ENCODE measurements at regions not wholly inside any gene's neighbourhood (a gene's known extent, or its start where the extent isn't known, plus 50 kb on each side); places are given as distances from the start of the nearest gene placed in this dataset.
"Not testable (repeated sequence)": the region's sequence is repeated elsewhere in the genome, so short reads cannot be mapped to it uniquely, and the experiment has no call there.

DNA sequence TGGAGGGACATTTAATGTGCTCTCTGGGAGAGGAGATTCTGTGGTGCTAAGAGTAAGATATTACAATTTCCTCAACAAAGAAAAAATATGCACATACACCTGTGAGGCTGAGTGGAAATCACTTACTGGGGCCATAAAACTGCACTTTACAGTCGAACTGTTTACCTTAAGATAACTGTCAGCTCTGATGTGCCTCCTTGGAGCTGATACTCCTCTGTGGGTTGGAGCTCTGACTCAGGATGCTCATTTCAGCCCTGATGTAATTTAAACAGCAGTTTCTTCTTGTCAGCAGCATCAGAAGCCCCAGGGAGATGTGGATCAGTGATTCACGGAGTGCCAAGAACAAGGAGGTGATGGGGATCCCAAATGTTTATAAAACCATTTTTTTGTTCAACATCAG lies 241.9 kb upstream of the SFRP2 start:
- no peak for DNase-seq (ENCODE audit: low spot score)

DNA sequence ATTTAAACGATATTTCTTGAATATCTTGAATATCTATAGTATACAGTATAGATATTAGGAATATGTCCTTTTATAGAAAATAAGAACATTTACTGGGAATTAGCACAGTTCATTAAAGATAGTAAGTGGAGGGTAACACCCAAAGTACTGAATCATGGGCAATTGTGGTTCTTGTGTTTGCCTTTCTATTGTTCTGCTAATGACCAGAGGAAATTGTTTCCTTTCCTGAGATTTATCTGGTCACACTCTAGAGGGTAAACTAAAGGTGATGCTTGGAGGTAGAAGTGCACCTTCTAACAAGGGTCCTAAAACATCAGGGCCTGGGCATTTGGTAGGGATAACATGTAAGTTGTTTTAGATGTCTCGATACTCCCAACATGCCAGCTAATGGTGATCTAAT lies 241.3 kb upstream of the SFRP2 start:
- DNase-seq (ENCODE audit: low spot score), result no peak

DNA sequence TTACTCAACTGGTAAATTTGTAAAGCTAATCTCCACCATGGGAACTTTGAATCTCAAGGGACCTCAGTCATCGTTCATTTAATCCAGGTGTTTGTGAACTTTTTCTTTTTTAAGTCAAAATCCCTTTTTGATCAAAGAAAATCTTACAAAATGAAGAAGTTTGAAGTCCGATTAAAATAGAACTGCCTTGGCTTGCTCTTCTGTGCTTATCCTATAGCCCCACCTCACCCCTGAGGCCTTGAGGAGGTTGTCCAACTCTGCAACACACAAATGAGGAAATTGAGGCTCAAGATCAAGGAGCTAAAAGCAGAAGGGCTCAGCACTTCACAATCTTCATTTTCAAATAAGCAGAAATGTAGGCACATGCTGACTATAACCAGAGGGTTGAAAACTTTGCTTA lies 240.3 kb upstream of the SFRP2 start:
- peak; percentile 29 for DNase-seq (ENCODE audit: low spot score)

DNA sequence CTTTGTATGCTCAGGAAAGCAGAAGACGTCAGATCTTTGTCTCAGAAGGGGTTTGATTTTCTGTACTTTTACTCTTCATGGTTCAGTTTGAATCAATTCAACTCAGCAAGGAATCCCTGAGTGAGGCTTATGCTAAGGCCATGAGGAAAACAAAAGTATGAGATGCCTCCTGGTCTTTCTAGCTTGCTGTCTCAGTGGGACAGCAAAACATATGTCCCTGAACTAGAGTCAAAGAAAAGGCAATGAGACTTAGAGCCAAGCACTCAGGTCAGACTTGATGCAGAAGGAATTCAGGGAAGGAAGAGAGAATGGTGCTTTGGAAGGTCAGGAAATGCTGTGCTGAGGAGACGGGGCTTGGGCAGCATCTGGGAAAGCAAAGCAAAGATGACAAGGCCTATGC lies 236.2 kb upstream of the SFRP2 start:
- no peak for DNase-seq (ENCODE audit: low spot score)

DNA sequence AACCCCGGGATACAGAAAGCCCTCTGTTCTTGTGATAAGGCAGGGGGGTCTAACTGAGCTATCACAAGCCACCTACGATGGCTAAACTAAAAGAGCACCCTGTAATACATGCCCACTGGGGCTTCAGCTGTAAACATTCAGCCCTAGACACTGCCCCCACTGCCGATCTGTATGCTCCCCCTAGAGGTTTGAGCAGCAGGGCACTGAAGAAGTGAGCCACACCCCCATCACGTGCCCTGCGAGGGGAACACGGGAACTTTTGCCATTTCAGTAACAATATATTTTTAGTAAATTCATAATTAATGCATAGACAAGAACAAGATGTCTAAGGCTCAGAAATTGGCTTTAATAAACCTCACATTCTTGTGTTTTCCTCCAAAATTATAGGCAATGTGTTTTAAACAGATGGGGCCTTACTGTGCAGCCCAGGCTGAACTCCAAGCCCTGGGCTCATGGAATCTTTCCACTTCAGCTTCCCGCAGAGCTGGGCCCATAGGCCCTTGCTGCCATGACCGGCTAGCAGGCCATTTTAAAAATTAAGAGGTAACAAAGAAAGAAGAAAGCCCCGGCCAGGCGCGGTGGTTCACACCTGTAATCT lies 235.3 kb upstream of the SFRP2 start:
- peak; percentile 35 for DNase-seq (ENCODE audit: low spot score)

DNA sequence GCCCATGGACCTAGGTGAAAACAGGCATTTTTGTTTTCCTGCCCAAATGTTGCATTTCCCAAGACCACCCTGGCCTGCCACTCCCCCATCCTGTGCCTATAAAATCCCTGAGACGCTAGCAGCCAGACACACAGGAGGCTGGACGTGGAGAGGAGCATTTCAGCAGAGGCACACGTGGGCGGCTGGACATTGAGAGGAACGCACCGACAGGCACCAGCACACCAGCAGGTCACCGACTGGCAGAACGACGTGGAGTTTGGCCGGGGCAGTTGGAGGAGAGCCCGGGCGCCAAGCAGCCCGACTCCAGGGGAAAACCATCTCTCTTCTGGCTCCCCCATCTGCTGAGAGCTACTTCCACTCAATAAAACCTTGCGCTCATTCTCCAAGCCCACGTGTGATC lies 234.8 kb upstream of the SFRP2 start:
- DNase-seq (ENCODE audit: low spot score), result not testable (repeated sequence)

DNA sequence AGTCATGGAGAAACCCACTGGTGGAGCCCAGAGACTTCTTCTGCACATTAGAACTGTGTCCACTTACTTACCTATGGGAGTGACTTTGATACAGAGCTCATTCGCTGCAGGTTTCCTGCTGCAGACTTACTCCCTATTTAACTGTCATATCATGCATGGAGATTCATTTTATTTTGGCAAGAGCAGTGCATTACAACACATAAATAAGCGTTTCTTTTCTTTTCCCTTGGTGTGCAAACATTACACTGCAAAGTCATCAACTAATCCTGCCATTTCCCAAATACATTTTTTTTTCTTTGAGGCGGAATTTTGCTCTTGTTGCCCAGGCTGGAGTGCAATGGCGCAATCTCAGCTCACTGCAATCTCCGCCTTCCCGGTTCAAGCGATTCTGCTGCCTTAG lies 230.9 kb upstream of the SFRP2 start:
- no peak for DNase-seq (ENCODE audit: low spot score)

DNA sequence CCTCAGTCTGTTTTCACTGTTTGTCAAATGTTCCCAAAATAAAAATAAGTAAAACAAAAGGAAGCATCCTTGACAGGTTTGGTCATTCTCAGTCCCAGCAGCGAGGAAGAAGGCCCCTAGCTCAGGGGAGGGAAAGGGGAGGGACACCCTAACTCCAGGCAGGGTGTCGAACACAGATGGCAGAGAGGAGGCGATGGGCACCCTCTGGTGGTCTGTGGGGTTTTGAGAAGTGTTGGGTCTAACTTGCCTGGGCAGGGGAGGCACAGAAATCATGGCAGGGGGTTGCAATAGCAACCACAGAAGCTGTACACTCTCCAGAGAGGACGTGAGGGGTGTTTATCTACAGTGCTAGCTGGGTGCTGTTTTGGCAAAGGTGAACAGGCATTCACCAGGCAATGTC lies 229.8 kb upstream of the SFRP2 start:
- peak; percentile 25 for DNase-seq (ENCODE audit: low spot score)

DNA sequence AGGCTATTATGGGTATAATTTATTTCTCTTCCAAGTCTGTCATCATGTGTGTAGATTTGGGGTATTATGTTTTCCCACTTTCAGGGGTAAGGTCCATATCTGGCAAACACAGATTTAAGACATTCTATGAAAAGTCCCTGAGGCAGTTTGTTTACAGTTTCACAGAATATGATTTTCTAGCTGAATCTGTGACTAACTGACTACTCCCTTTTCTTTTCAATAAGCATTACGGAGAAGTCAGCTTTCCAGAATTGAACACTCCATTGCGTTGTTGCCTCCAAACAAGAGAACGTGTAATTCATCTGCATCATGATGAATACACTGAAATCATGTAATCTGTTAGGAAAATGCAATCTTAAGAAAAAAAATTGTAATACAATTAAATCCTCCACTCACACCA lies 226.7 kb upstream of the SFRP2 start:
- DNase-seq (ENCODE audit: low spot score), result no peak

DNA sequence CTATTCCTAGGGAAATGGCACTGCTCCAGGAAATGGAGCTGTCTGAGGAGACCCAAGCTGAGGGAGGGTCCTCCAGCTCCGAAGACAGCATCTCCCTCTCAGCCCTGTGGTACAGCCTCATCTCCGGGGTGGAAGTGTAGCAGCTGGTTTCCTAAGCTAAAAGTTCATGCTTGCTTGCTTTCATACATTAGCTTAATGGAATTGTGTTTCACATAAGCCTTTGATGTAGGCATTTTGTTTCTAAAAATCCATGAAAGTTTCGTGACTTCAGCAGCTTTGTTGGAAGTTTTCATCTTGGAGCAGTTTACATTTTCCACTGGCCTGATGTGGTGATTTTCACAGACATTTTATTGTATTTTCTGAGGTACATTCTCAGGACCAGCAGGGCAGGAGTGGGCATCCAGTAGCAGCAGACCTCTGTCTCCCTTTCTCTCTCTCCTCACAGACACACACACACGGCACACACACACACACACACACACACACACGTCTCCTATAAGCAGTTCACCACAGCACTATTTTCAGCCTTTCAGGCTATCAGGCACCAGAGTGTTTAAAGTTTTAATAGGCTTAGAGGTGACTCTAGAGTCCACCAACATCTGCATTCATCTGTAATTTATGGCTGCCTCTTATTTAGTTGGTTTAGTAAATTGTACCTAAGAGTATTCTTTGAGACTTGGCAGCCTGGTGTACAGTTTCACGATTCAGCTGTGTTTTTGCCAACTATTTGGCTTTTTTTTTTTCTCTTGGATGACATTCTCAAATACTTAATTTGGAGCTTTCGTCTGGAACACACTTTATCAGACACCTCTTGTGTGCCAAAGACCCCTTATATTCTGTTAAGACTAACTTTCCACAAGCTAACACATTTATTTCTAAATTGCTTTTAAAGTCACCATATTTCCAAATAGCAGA lies 225.8 kb upstream of the SFRP2 start:
- no peak for DNase-seq (ENCODE audit: low spot score)

DNA sequence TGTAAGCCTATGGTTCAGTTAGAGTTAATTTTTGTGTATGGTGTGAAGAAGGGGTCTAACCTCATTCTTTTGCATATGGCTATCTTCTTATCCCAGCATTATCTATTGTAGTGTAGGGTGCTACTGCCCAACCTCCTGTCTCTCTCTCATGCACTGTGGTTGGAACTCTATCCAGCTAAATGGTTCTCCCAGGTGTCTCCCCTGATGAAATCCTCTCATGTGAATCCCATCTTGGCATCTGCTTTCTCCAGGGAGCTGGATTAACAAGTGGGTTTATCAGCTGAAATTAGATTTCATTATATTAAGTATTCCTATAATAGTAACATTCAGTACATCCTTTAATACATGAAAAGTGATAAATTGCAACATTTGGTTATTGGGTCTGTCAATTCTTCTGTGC lies 224.7 kb upstream of the SFRP2 start:
- no peak for DNase-seq (ENCODE audit: low spot score)

DNA sequence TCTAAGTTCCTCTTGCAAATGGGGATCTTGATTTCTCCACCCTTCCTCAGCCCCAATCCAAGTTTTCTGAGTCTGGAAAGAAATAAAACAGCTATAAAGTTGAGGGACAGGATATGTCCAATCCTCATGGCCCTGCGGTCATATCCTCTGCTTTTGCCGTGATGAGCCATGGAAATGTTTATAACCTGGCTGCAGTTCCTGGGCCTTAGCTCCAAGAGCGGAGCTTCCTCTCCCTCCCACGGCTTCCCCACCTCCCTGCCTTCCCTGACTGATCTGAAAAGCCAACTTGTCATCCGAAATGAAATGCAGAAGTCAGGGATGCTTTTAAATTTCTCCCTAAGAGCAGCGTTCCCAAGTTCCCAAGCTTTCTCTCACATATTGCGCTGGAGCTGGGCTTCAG lies 221.5 kb upstream of the SFRP2 start:
- no peak for DNase-seq (ENCODE audit: low spot score)

DNA sequence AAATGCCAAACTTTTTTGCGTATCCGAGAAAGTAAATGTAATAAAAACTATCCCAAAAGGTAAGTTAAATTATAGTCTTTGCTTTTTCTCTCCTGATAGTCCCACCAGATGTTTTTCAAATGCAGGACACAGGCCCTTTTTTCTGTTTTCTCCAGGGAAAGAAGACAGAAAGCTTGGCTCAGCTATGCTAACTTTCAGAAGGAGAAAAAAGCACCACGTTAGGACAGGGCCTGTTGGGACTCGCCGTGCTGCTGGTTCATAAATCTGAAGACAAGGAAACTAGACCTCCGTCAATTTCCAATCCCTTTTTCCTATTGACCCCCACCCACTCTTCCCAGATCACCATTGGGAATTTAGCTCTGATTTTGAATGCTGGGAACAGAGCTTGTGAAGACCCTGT lies 220.9 kb upstream of the SFRP2 start:
- DNase-seq (ENCODE audit: low spot score), result no peak

DNA sequence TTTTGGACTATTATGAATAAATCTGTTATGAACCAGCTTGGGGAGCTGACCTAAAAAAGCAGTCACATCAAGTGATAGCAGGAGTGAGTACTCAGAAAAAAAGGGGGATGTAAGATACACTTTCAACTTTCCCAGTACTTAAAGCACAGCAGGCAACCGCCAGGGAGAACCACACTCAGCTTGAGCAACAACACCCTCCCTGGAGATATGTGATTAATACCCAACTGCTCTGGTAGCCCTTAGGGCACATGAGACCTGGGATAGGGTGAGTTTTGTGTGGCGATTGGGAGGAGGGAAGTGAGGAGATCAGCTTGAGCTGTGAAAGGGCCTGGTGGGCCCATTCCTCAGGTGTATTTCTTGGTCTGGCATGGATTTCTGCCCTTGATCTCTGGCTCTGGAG lies 220.3 kb upstream of the SFRP2 start:
- DNase-seq (ENCODE audit: low spot score), result no peak

DNA sequence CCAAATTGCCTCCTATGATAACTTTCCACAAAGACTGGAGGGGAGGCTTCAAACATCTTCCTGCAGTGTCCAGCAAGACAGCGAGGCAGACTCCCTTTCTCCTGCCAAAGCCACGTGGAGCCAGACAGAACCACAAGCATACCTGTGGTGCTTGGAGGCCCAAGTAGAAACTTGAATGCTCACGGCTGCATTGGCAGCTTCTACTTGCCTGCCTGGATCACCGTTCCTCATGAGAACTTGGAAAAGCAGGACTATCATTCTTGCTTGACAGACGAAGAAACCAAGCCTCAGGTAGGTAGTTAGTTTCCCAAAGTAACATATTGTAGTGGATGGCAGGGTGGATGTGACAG lies 216.3 kb upstream of the SFRP2 start:
- no peak for DNase-seq (ENCODE audit: low spot score)

DNA sequence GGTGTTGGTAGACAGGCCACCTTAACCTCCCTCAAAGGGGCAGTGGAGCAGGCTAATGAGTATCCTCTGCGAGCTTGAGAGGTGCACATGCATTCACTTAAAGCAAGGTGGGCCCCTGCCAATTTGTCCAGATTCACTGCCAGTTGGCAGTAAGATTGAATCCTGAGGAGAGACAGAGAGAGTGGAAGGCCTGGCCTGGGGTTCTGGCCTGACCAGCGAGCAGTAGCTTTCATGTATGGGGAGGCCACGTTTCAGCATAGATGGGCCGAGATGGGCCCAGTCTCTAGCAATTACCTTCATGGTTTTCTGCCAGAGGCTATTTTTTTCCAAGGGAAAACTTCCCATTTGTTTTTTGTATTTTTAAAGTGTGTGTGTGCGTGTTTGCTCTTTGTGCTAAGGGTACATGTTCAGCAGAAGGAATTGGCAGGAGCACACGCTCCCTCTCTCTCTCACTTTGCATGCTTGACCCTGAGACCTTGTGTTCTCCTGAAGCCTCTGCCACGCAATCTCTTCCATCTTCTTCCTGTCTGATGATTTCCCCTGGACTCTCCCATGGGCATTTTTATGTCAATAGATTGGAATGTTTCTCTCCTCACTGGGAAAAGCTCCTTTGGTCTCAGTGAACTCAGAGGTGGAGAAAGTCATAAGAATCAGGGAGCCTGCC lies 215.8 kb upstream of the SFRP2 start:
- DNase-seq (ENCODE audit: low spot score), result no peak

DNA sequence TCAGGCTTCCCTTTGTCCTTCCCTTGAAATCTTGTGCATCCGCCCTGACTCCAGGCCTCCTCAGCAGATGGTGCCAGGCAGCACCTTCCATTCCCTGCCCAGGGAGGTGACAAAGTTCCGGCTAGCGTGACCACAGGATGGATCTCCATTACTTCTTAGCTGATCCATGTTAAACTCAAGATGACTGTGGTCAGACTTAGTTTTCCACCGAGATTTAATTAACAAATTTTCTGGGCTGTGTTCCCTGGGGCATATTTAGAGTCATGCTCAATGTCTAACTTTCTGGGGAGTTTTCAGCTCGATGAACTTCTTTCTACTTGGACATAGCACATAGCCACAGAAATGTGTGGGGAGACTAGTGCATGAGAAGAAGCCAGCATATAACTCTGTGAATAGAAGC lies 215.1 kb upstream of the SFRP2 start:
- DNase-seq (ENCODE audit: low spot score), result no peak

DNA sequence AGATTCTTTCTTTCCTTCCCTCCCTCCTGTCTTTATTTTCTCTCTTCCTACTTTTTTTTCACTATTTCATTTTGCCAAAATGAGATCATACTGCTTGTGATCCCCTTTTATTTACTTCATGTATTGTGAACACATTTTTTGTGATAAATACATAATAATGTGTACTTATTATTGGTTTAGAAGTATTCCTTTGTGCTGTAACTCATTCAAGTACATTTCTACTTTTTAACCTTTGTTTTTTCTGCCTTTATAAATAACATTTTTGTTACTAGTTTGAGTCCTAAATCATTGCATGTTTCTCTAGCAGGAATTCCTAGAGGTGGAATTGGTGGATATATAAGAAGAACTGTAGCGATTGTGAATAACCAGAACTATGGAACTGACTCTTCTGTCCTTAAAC lies 214.5 kb upstream of the SFRP2 start:
- DNase-seq (ENCODE audit: low spot score), result no peak

DNA sequence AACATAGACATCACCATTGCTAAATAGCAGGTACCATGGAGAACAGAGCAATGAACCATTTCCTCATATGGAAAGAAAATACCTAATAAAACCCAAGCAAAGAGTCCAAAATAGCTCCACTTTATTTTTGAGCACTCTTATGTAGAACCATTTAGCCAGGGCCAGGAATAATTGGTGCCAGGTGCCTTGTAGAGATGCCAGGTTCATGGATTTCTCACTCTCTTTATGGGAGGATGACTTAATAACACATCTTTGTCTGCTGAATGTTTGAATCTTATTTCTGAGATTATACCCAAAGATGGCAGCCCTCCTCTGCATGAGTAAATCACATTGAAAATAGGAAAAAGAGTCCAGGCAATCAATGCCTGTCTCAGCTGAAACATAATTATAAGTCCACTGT lies 212.3 kb upstream of the SFRP2 start:
- DNase-seq (ENCODE audit: low spot score), result no peak

DNA sequence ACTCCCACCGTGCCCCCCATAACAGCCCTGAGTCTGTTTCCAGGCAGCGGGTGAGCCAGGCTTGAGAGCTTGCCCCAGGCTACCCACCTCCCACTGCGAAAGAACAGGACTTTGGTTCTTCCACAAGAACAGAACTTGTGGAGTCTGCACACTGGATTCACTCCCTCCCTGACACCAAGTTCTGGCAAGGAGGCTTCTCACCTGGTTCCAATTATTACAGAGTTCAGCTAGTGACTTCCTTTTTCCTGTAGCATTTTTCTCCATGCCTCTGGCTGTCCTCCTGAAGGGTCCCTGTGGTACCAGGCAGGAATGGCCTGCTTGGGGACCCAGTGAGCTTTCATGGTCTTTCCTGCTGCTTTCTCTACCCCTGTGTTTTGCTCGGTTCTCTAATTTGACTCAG lies 208.6 kb upstream of the SFRP2 start:
- no peak for DNase-seq (ENCODE audit: low spot score)

DNA sequence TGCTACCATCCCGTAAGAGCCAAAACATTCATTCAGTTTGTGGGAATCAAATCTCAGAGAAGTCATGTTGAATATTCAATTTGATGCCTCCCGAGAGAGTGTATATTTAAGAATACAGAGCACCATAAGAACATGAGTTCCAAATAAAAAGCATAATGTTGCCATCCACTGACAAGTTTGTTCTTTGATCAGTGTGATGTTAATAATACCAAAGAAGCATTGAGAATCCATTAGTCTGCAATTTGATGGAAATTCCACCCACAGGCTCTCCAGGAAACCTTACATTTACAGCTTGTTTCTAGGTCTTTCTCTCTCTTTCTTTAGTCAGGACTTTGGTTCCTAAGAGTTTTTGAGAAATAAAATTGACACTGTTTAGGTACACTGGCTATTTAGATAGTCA lies 200.6 kb upstream of the SFRP2 start:
- DNase-seq (ENCODE audit: low spot score), result no peak

DNA sequence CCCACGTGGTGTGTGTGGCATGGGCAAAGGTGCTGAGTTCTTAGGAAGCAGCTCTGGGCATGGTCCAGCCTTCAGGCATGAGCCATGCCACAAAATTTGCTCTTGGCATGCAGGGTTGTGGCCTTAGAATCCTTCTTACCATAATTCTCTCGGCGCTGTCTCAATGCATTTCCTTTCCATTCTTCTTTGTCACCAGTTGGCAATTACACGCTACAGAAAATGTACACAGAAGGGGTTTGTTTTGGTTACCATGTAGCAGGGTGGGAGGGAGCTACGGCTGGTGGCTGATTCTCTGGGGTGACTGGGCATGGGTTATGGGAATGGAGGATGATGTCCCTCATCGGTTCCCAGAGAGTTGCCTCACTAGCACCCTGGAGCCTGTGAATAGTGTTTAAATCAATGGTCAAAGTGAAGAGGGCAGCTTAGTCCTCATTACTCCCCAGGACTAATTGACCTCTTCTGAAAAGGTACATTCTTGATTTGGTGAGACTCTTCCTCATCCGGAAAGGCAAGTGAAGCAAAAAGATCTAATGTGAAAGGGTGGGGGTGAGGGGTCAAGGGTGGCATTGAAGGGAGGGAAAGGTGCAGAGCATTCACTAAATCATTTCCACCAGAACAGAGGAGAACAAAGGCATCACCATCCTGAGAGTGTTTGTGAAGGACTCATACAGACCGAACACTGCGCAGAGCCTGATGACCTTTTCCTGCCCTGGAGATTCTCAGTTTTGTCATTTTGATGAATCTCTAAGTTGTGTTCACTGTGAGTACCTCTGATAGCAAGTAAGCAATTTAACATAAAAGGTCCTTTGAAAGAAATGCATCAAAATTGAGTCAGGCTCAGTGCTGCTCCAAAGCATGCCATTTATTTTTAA lies 199.8 kb upstream of the SFRP2 start:
- no peak for DNase-seq (ENCODE audit: low spot score)

DNA sequence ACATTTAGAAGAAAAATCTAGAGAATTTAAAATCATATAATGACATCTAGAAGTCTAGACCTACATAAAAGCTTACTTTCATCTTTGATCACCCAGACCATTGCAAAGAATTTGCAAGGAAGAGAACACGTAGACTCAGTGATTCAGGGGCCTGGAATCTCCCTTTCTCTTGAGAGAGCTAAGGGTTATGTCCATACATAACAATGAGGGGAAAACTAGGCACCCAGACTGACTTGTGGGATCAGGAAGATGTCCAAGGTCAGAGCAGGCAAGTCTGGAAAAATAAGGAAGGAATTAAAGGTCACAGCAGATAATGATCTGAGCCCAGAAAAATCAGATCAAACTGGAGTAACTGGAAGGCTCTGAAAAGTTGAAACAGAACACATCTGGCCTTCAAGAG lies 198.4 kb upstream of the SFRP2 start:
- DNase-seq (ENCODE audit: low spot score), result no peak
